Suprapubic skin (tissue), 4 donors: ENCODE measurements at regions not wholly inside any gene's neighbourhood (a gene's known extent, or its start where the extent isn't known, plus 50 kb on each side); places are given as distances from the start of the nearest gene placed in this dataset.

ENCODE experiments used
- DNase-seq, 2 donors: peaks; one replicate each; pipeline ENCODE4 v3.0.0-alpha.2; 2019; ENCODE audit warnings: low spot score in 2 of 2
- H3K27ac ChIP-seq: fragments of 200-600 bp; sonication (generic); one replicate; pipeline ENCODE4 v1.5.1; 2019
- H3K27me3 ChIP-seq: fragments of 200-600 bp; sonication (generic); one replicate; pipeline ENCODE4 v1.5.1; 2019
- H3K36me3 ChIP-seq: fragments of 200-600 bp; sonication (generic); one replicate; pipeline ENCODE4 v1.5.1; 2019
- H3K4me1 ChIP-seq: fragments of 200-600 bp; sonication (generic); one replicate; pipeline ENCODE4 v1.5.1; 2019
- H3K4me3 ChIP-seq: fragments of 200-600 bp; sonication (generic); one replicate; pipeline ENCODE4 v1.5.1; 2019; ENCODE audit warnings: mild to moderate bottlenecking
- H3K9me3 ChIP-seq: fragments of 200-600 bp; sonication (generic); one replicate; pipeline ENCODE4 v1.5.1; 2019
- EP300 ChIP-seq: sonication (generic); formaldehyde crosslinking; IDR thresholded peaks from one replicate; pipeline ENCODE4 v1.6.1; 2017; ENCODE audit warnings: antibody characterized with exemption
- POLR2A ChIP-seq, 2 donors: fragments of 450-650 bp; IDR thresholded peaks; one replicate each; pipeline ENCODE4 v1.6.1; 2017; ENCODE audit warnings: antibody characterized with exemption in 2 of 2, mild to moderate bottlenecking in 2 of 2, moderate library complexity in 2 of 2
- POLR2AphosphoS5 ChIP-seq, 3 donors: sonication (generic); formaldehyde crosslinking; IDR thresholded peaks; one replicate each; pipeline ENCODE4 v1.6.1; 2017; ENCODE audit warnings: antibody characterized with exemption in 3 of 3
- WGBS: methylation state at CpG from one replicate; pipeline ENCODE4 v1.1.5; 2018; 5-methylcytosine and 5-hydroxymethylcytosine counted together
- TF ChIP-seq, protein P1 (sequence below), 2 donors: fragments of 200-600 bp in 1 of 2; fragments of 450-650 bp in 1 of 2; sonication (generic) in 1 of 2; IDR thresholded peaks; one replicate each; pipeline ENCODE4 v1.5.1; 2016 to 2019; ENCODE audit warnings: antibody characterized with exemption in 2 of 2, mild to moderate bottlenecking in 1 of 2, moderate library complexity in 1 of 2

DNA sequence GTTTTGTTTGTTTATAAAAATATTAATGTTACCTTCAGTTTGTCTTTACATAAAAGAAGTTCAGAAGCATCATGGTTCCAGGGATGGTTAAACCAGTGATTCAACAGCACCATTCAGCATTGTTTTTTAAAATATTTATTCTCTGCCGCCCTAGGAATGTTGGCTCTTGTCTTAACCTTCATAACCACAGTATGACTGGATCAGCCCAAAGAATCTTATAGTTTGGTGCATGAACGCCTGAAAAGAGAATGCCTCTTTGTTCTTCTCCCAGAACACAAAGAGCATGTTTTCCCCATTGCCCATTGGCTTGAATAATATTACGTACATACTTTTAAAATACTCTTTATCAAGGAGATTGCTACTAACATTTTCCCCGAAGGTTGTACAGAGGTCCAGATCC lies 413.4 kb downstream of the ANXA1 start:
- TF ChIP-seq EP300 (no peak), POLR2A (IDR thresholded peaks at IDR 0.05) (no peak), POLR2AphosphoS5 (IDR thresholded peaks at IDR 0.05) (no peak)
- TF ChIP-seq, protein P1, sequence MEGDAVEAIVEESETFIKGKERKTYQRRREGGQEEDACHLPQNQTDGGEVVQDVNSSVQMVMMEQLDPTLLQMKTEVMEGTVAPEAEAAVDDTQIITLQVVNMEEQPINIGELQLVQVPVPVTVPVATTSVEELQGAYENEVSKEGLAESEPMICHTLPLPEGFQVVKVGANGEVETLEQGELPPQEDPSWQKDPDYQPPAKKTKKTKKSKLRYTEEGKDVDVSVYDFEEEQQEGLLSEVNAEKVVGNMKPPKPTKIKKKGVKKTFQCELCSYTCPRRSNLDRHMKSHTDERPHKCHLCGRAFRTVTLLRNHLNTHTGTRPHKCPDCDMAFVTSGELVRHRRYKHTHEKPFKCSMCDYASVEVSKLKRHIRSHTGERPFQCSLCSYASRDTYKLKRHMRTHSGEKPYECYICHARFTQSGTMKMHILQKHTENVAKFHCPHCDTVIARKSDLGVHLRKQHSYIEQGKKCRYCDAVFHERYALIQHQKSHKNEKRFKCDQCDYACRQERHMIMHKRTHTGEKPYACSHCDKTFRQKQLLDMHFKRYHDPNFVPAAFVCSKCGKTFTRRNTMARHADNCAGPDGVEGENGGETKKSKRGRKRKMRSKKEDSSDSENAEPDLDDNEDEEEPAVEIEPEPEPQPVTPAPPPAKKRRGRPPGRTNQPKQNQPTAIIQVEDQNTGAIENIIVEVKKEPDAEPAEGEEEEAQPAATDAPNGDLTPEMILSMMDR (IDR thresholded peaks at IDR 0.05): no peak
- 67% methylated on average over 4 of the region's 4 CpGs for WGBS
- H3K9me3 ChIP-seq: no peaks in the 10 kb centered on the region

GRCh38 chr9:73565833-73566465 lies 414.3 kb downstream of the ANXA1 start:
- no peaks in the 10 kb centered on the region for H3K4me1 ChIP-seq
- no peak overlapping the region for H3K27ac ChIP-seq
- no peaks in the 10 kb centered on the region for H3K27me3 ChIP-seq
- no peaks in the 10 kb centered on the region for H3K36me3 ChIP-seq
- H3K4me3 ChIP-seq: no peak overlapping the region
- DNase-seq: no peak
- no peaks in the 10 kb centered on the region for H3K9me3 ChIP-seq
- TF ChIP-seq POLR2AphosphoS5 (IDR thresholded peaks at IDR 0.05): no peak
- TF ChIP-seq POLR2A (IDR thresholded peaks at IDR 0.05): no peak
- no peak for TF ChIP-seq EP300
- TF ChIP-seq, protein P1 (IDR thresholded peaks at IDR 0.05): no peak

More for the DNA sequence above, 413.4 kb downstream of the ANXA1 start:
- Histone ChIP-seq H3K4me1 (no peaks in the 10 kb centered on the region), H3K4me3 (no peak overlapping the region), H3K27ac (no peak overlapping the region), H3K27me3 (no peaks in the 10 kb centered on the region), H3K36me3 (no peaks in the 10 kb centered on the region)
- no peak for DNase-seq

GRCh38 chr9:73566627-73567026 lies 415.0 kb downstream of the ANXA1 start:
- H3K9me3 ChIP-seq: no peaks in the 10 kb centered on the region
- 88% methylated on average over 1 of the region's 1 CpG for WGBS
- H3K27me3 ChIP-seq: no peaks in the 10 kb centered on the region
- H3K4me3 ChIP-seq: no peak overlapping the region
- DNase-seq: no peak
- H3K27ac ChIP-seq: no peak overlapping the region
- H3K36me3 ChIP-seq: no peaks in the 10 kb centered on the region
- no peaks in the 10 kb centered on the region for H3K4me1 ChIP-seq
- TF ChIP-seq POLR2A (IDR thresholded peaks at IDR 0.05): no peak
- no peak for TF ChIP-seq EP300
- TF ChIP-seq POLR2AphosphoS5 (IDR thresholded peaks at IDR 0.05): no peak
- TF ChIP-seq, protein P1 (IDR thresholded peaks at IDR 0.05): no peak

DNA sequence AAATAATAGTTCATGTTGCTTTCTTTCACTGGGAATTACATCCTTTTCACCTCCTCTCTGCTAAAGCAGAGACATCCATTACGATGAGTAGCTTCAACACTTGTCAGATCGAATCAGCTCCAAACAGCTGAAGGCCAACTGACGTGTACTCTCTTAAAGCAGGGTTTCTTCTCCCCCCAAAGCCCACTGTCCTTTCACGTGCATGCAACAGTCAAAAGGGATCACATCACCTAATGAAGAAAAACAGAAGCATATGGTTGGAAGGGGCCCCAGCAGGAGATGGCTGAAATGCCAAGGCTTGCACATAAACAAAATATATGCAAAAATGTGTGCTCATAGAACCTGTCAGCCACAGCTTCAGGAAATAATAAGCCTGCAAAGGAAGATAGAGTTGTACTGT lies 421.6 kb downstream of the ANXA1 start:
- no peak for DNase-seq
- Histone ChIP-seq H3K9me3 (no peaks in the 10 kb centered on the region), H3K4me3 (no peak overlapping the region), H3K27ac (no peak overlapping the region), H3K4me1 (no peaks in the 10 kb centered on the region), H3K36me3 (no peaks in the 10 kb centered on the region), H3K27me3 (peaks cover 4% of the 10 kb centered on the region)
- no peak for TF ChIP-seq POLR2AphosphoS5 (IDR thresholded peaks at IDR 0.05)
- TF ChIP-seq EP300: no peak
- TF ChIP-seq, protein P1 (IDR thresholded peaks at IDR 0.05): no peak
- no peak for TF ChIP-seq POLR2A (IDR thresholded peaks at IDR 0.05)
- 47% methylated on average over 4 of the region's 4 CpGs for WGBS

- no peak overlapping the region for H3K27ac ChIP-seq
- no peak for TF ChIP-seq EP300
- no peak for TF ChIP-seq POLR2A (IDR thresholded peaks at IDR 0.05)
- no peak for TF ChIP-seq POLR2AphosphoS5 (IDR thresholded peaks at IDR 0.05)
- TF ChIP-seq, protein P1 (IDR thresholded peaks at IDR 0.05): no peak
- no peak overlapping the region for H3K4me3 ChIP-seq
- no peak for DNase-seq
- H3K9me3 ChIP-seq: no peaks in the 10 kb centered on the region
- no peaks in the 10 kb centered on the region for H3K4me1 ChIP-seq
- H3K27me3 ChIP-seq: peaks cover 4% of the 10 kb centered on the region
- H3K36me3 ChIP-seq: no peaks in the 10 kb centered on the region
- 80% methylated on average over 4 of the region's 4 CpGs for WGBS
These were observed 423.7 kb downstream of the ANXA1 start for GRCh38 chr9:73575101-73576060.
